RWPE2 (cell line): ENCODE measurements at regions not wholly inside any gene's neighbourhood (a gene's known extent, or its start where the extent isn't known, plus 50 kb on each side); places are given as distances from the start of the nearest gene placed in this dataset.
A peak's percentile ranks its signal among the peaks of the same experiment; 100 is the strongest.

Source experiments
- ATAC-seq: fragments of 200-7000 bp; cut with Tn5 transposase; 3 replicates; pipeline ENCODE4 v1.9.1; 2021; ENCODE audit warnings: low read depth
- DNase-seq: peaks from one replicate; pipeline ENCODE4 v3.0.0-alpha.2; 2020; ENCODE audit warnings: low spot score
- H3K27ac ChIP-seq: fragments of 450-650 bp; 2 replicates; pipeline ENCODE4 v1.5.1; 2017; ENCODE audit warnings: mild to moderate bottlenecking; ENCODE audit not compliant: poor library complexity, severe bottlenecking
- H3K27me3 ChIP-seq: fragments of 250-450 bp; sonication (Bioruptor Pico); 2 replicates; pipeline ENCODE4 v1.5.1; 2021; ENCODE audit warnings: mild to moderate bottlenecking, moderate library complexity; ENCODE audit not compliant: insufficient read depth, poor library complexity, severe bottlenecking
- H3K36me3 ChIP-seq: fragments of 250-450 bp; sonication (Bioruptor Pico); 2 replicates; pipeline ENCODE4 v1.5.1; 2020; ENCODE audit warnings: low read depth, mild to moderate bottlenecking, moderate library complexity
- H3K4me1 ChIP-seq: fragments of 250-450 bp; sonication (Bioruptor Pico); 2 replicates; pipeline ENCODE4 v1.5.1; 2021; ENCODE audit warnings: mild to moderate bottlenecking, moderate library complexity; ENCODE audit not compliant: insufficient read depth, poor library complexity, severe bottlenecking
- H3K4me3 ChIP-seq: fragments of 250-450 bp; sonication (Bioruptor Pico); 2 replicates; pipeline ENCODE4 v1.5.1; 2021; ENCODE audit warnings: mild to moderate bottlenecking, moderate library complexity; ENCODE audit not compliant: severe bottlenecking
- H3K9me3 ChIP-seq: fragments of 250-450 bp; sonication (Bioruptor Pico); 2 replicates; pipeline ENCODE4 v1.5.1; 2021; ENCODE audit warnings: mild to moderate bottlenecking, moderate library complexity; ENCODE audit not compliant: severe bottlenecking
- CTCF ChIP-seq: fragments of 450-650 bp; IDR thresholded peaks from one replicate; pipeline ENCODE4 v1.5.1; 2017; ENCODE audit warnings: mild to moderate bottlenecking, moderate library complexity; ENCODE audit not compliant: poor library complexity, severe bottlenecking

- H3K36me3 ChIP-seq = no peaks in the 10 kb centered on the region
- H3K9me3 ChIP-seq = no peaks in the 10 kb centered on the region
- ATAC-seq = peak; percentile 73
- no peaks in the 10 kb centered on the region for H3K4me1 ChIP-seq
- TF ChIP-seq CTCF = no peak
- no peak overlapping the region for H3K27ac ChIP-seq
- no peak overlapping the region for H3K4me3 ChIP-seq
- DNase-seq = no peak
- H3K27me3 ChIP-seq = no peaks in the 10 kb centered on the region
Measured at GRCh38 chr4:92101737-92102172, 202.0 kb upstream of the GRID2 start.

GRCh38 chr4:92104506-92104905, 199.3 kb upstream of the GRID2 start:
- H3K27ac ChIP-seq = no peak overlapping the region
- no peak overlapping the region for H3K4me3 ChIP-seq
- H3K4me1 ChIP-seq = no peaks in the 10 kb centered on the region
- ATAC-seq (no peak), DNase-seq (no peak)
- no peaks in the 10 kb centered on the region for H3K36me3 ChIP-seq
- H3K27me3 ChIP-seq = no peaks in the 10 kb centered on the region
- no peaks in the 10 kb centered on the region for H3K9me3 ChIP-seq
- no peak for TF ChIP-seq CTCF

- Histone ChIP-seq H3K27ac (no peak overlapping the region), H3K4me3 (no peak overlapping the region), H3K27me3 (no peaks in the 10 kb centered on the region), H3K9me3 (no peaks in the 10 kb centered on the region), H3K36me3 (no peaks in the 10 kb centered on the region), H3K4me1 (no peaks in the 10 kb centered on the region)
- ATAC-seq (no peak), DNase-seq (no peak)
- TF ChIP-seq CTCF = no peak
Measured at GRCh38 chr4:92106816-92107215, 196.9 kb upstream of the GRID2 start.

- Histone ChIP-seq H3K4me1 (no peaks in the 10 kb centered on the region), H3K36me3 (no peaks in the 10 kb centered on the region), H3K4me3 (no peak overlapping the region), H3K9me3 (no peaks in the 10 kb centered on the region), H3K27ac (no peak overlapping the region), H3K27me3 (no peaks in the 10 kb centered on the region)
- DNase-seq (no peak), ATAC-seq (no peak)
- TF ChIP-seq CTCF = no peak
Measured at GRCh38 chr4:92111493-92111892, 192.3 kb upstream of the GRID2 start.

GRCh38 chr4:92112805-92113204, 191.0 kb upstream of the GRID2 start:
- no peaks in the 10 kb centered on the region for H3K36me3 ChIP-seq
- H3K9me3 ChIP-seq = no peaks in the 10 kb centered on the region
- TF ChIP-seq CTCF = no peak
- no peaks in the 10 kb centered on the region for H3K4me1 ChIP-seq
- no peaks in the 10 kb centered on the region for H3K27me3 ChIP-seq
- no peak overlapping the region for H3K4me3 ChIP-seq
- ATAC-seq (no peak), DNase-seq (no peak)
- H3K27ac ChIP-seq = no peak overlapping the region
